ENCODE measurements at regions not wholly inside any gene's neighbourhood (a gene's known extent, or its start where the extent isn't known, plus 50 kb on each side); places are given as distances from the start of the nearest gene placed in this dataset.

- Histone ChIP-seq H3K9ac (ENCODE audit: insufficient read depth, low read depth, low read length) (no peak overlapping the region), H3K9me3 (ENCODE audit: low read length) (peaks cover 40% of the 10 kb centered on the region), H3K27me3 (ENCODE audit: control insufficient read depth in 1 of 2, insufficient read depth in 2 of 2, low read length in 2 of 2) (no peaks in the 10 kb centered on the region), H3K36me3 (replicated peaks in 1 of 2; ENCODE audit: control insufficient read depth in 1 of 2, insufficient read depth in 2 of 2, low read length in 2 of 2) (no peaks in the 10 kb centered on the region), H3K4me3 (replicated peaks in 1 of 3; ENCODE audit: insufficient read depth in 1 of 3, low read depth in 2 of 3, low read length in 3 of 3) (no peak overlapping the region), H4K20me1 (ENCODE audit: insufficient read depth, low read length) (no peaks in the 10 kb centered on the region), H3K27ac (ENCODE audit: extremely low read length, insufficient read depth, low read length) (no peak overlapping the region), H3K4me1 (ENCODE audit: insufficient read depth, low read length) (no peaks in the 10 kb centered on the region), H2AFZ (ENCODE audit: low read length) (no peak overlapping the region), H3K79me2 (ENCODE audit: insufficient read depth, low read length) (no peaks in the 10 kb centered on the region), H3K4me2 (ENCODE audit: low read depth, low read length) (no peak overlapping the region)
- in situ Hi-C loops (cut with HindIII; ENCODE audit: extremely low pct_ligation_motif_present, low pct_unique_long_range_greater_than_20kb) (no loop called here), intact Hi-C loops (cut with micrococcal nuclease; ENCODE audit: unreplicated experiment) (no loop called here)
- no peak for TF ChIP-seq ZNF574 (CRISPR knock-in tag; IDR thresholded peaks at IDR 0.05)
- no peak for TF ChIP-seq ZNF83 (CRISPR knock-in tag; IDR thresholded peaks at IDR 0.05; ENCODE audit: borderline replicate concordance)
- no peak for TF ChIP-seq ZNF343 (CRISPR knock-in tag; IDR thresholded peaks at IDR 0.05)
- no peak for TF ChIP-seq ZNF205 (CRISPR knock-in tag; IDR thresholded peaks at IDR 0.05)
- TF ChIP-seq HNRNPK (IDR thresholded peaks at IDR 0.05; ENCODE audit: low read depth, low read length, poor library complexity, severe bottlenecking): no peak
- TF ChIP-seq FOXM1 (CRISPR knock-in tag; IDR thresholded peaks at IDR 0.05): no peak
- TF ChIP-seq FOSL1 (CRISPR knock-in tag; IDR thresholded peaks at IDR 0.05; ENCODE audit: borderline replicate concordance): no peak
- no peak for TF ChIP-seq CEBPG (CRISPR knock-in tag; IDR thresholded peaks at IDR 0.05)
- TF ChIP-seq ZNF577 (CRISPR knock-in tag; IDR thresholded peaks at IDR 0.05; ENCODE audit: borderline replicate concordance, low read depth): no peak
- no peak for TF ChIP-seq JUND (CRISPR knock-in tag; IDR thresholded peaks at IDR 0.05)
- TF ChIP-seq ZNF281 (CRISPR knock-in tag; IDR thresholded peaks at IDR 0.05; ENCODE audit: borderline replicate concordance): no peak
- ATAC-seq: no peak
- DNase-seq (ENCODE audit: low spot score): no peak
- no peak for FAIRE-seq
- WGBS (ENCODE audit: low lambda C conversion rate): 3% methylated on average over 3 of the region's 3 CpGs
- BruUV-seq (replicated peaks): no TSS peak
- ChIA-PET POLR2A (no interaction called here), CTCF (ENCODE audit: low intra/inter-chr PET ratio, low total read pairs) (no interaction called here)
Measured at GRCh38 chr5:165227515-165227914, 1722.1 kb downstream of the MAT2B start.
